GM21526 (cell line): ENCODE measurements at regions not wholly inside any gene's neighbourhood (a gene's known extent, or its start where the extent isn't known, plus 50 kb on each side); places are given as distances from the start of the nearest gene placed in this dataset.

Experiments
- ATAC-seq: cut with Tn5 transposase; IDR thresholded peaks from one replicate; pipeline ENCODE4 v1.9.1; 2021; ENCODE audit warnings: moderate library complexity; ENCODE audit not compliant: unreplicated experiment, low FRiP score

DNA sequence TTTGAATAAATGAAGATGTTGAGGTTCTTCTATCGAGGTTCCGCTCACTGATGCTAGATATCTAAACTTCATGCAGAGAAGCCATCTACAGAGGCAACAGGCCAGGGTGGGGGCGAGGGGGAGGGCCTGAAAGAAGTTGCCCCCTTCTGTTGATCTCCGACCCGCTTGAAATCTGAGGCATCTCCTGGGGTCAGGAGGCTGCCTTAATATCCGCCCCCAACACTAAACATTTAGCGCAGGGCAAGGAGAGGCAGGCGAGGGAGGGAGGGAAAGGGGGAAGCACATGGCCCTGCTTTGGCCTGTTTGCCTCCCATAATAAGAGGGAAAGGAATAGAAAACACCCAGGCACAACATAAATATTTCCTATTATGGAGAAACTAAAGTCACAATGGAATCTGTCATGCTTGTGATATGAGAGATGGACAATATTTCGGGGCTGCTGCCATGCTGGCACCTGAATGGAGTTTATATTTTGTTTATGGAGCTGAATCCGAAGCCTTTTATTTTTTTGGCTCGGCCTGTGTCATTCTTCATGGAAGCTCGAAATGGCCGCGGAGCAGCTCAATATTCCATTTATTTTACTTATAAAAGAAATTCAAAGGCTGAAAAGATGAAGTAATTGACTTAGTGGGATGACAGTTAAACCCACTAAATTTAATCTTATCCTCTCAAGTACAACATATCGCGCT, 221.1 kb downstream of the INSIG2 start:
- ATAC-seq = no peak

DNA sequence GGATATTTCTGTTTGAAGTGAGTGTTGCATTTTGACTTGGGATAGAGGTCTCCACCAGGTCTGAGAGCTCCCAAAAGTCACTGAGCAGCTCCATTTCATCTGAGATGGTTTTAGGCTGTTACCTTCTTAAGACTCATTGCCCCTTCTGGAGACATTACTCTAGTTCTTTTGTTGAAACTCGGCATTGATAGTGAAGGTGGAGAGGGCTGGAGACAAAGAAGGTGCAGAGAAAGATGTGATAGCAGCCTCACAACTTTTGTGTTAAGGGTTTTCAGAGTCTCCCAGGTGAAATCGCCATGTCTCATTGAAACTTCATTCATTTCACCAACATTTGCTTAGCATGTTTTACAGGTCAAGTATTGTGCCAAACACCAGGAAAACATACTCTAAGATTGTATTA, 219.6 kb downstream of the INSIG2 start:
- ATAC-seq = no peak

DNA sequence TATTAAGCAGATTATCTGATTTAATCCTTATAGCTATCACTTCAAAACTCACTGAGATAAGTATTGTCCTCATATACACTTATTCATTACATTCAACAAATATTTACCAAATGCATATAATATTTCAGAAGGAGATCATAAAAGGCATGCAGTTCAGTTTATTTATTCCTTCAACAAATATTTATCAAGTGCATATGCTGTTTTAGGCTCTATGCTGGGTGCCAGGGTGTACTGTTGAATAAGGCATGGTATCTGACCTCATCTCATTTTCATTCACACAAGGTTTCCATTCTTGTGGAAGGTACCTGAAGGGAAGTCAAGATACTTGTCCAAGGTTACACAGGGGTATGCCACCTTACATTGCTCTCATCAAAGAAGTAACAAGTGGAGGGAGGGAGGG, 213.0 kb downstream of the INSIG2 start:
- no peak for ATAC-seq

DNA sequence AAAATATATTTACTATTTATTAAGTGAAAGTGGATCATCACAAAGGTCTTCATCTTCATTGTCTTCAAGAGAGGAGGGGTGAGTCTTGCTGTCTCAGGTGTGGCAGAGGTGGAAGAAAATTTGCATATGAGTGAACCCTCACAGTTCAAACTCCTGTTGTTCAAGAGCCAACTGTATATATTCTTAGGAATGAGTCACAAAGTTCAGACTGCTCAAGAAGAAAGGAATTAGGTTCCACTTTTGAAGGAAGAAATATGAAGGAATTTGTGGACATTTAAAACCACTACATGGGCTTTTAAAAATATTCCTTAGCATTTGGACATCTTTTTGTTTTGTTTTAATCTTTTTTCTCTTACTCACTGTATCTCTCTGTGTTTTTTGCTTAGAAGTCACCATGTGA, 212.6 kb downstream of the INSIG2 start:
- no peak for ATAC-seq

DNA sequence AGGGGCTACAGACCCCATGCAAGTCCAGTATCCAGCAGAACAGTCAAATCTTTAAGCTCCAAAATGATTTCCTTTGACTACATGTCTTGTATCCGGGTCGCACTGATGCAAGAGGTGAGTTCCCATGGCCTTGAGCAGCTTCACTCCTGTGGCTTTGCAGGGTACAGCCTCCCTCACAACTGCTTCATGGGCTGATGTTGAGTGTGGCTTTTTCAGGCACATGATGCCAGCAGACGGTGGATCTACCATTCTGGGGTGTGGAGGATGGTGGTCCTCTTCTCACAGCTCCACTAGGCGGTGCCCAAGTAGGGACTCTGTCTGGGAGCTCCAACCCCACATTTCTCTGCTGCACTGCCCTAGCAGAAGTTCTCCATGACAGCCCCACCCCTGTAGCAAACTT, 208.4 kb downstream of the INSIG2 start:
- ATAC-seq = no peak

DNA sequence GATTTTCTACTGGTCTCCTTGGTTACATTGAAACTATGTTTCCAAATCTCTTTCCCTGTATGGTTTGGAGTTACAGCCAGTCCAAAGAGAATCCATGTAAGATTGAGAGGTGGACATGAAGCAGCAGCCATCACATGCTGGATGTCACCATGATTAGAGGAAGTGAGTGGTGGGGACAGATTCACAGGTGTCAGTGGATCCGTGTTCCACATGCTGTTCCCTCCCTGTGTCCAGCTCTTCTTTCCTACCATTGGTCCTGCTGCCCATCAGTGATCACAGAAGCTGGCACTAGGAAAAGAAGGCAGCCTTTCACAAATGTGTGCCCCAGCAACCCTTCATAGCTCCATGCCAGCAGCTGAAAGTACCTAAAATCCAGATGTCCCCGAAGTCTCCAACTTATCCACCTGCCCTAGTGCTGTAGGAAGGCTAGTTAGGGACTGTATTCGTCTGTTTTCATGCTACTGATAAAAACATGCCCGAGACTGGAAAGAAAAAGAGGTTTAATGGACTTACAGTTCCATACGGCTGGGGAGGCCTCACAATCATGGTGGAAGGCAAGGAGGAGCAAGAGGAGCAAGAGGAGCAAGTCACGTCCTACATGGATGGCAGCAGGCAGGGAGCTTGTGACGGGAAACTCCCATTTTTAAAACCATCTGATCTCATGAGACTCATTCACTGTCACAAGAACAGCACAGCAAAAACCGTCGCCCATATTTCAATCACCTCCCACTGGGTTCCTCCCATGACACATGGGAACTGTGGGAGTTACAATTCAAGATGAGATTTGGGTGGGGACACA, 207.5 kb downstream of the INSIG2 start:
- ATAC-seq = no peak

DNA sequence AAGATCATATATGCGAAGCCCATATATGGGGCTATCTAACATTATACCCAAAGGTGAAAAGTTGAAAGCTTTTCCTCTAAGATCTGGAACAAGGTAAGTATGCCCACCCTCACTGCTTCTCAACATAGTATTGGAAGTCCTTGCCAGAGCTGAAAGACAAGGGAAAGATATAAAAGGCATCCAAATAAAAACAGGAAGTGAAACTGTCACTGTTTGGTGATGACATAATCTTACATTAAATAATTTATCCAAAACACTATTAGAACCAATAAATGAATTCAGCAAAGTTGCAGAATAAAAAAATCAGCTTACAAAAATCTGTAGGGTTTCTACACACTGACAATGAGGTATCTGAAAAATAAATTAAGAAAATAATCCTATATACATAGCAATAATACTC, 205.8 kb downstream of the INSIG2 start:
- ATAC-seq = no peak

DNA sequence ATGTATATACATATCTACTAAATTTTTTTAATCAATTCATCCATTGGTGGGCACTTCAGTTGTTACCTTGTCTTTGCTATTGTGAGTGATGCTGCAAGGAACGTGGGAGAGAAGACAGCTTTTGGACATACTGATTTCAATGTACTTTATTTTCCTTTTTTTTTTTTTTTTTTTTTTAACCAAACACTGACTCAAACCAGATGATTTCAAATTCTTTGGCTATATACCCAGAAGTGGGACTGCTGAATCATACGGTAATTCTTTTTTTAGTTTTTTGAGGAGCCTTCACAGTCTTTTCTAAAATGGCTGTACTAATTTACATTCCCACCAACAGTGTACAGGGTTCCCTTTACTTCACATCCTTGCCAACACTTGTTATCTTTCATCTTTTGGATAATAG, 204.7 kb downstream of the INSIG2 start:
- ATAC-seq = no peak

DNA sequence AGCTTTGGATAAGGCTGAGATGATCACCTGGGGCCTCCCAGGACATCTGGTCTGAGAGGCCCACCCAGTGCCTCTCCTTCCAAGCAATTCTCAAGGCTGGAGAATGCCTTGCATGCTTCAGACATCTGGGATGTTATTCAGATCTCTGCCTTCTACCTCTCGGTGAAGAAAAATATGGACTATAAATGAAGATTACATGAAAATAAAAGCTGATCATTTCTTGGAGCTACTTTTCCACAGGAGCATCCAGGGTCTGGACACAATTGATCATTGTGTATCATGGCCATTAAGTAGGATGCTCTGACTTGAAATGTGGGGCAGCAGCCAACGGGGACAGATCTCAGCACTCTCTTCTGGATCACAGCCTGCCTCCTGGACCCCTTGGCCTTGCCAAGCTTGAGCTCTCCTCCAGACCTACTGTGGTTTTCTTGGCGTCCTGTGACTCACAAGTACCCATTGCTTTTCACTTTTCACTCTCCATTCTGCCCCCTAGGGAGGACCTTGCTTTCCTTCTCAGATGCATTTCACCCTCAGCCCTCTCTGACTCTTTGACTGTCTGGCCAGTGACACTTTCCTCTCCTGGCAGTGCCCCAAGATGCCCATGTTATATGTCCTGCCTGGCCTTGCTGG, 203.1 kb downstream of the INSIG2 start:
- ATAC-seq = no peak

DNA sequence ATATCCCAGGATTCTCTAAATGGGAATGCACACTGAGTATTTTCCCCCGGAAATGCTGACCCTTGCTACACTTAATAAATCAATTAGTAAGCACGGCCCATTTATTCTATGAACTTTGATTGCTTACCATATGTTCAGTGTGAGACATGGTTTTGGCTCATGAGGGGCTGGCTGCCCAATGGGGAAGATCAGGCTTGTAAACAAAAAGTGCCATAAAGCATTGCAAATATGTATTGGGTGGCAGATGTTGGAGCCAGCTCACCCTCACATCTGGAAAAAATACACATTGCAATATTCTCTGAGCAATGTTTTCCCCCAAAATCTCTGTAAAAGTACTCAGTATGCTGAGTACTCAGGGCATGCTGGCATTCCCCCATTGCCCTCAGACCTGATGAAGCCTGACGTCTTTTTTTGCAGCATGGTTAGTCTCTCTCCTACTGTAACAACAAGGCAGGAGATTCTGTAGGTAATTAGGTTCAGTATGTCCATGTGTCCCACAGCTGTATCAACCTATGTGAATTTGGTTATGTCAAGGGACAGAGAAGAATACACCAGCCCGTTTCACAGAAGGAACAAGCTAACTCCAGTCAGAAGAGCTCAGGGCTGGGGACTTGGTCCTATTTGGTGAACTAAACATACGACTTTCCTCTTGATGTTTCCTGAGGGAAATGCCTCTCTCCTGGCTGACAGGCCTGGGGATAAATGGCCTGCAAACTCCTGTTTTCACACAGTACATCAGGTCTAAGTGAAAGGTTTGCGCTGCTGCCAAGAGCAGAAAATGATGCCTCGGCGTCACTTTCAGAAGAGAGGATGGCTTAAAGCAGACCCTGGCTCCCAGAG, 202.4 kb downstream of the INSIG2 start:
- no peak for ATAC-seq

DNA sequence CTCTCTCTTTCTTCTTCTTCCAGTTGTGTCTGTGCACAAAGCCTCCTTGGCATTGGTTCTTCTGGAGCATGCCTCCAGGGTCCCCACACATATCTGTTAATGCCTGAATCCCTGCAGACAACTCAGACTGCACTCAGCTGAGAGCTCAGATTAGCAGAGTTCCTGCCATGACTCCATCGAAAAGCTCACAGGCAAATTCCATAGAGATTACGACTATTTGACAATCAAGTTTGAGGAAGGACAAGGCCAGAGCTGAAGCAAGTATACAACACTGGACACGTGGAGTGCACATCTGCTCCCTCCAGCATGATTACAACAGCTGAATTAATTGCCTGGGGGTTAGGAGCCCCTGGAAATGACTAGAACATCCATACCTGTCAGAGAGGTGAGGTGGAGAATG, 190.7 kb downstream of the INSIG2 start:
- no peak for ATAC-seq

DNA sequence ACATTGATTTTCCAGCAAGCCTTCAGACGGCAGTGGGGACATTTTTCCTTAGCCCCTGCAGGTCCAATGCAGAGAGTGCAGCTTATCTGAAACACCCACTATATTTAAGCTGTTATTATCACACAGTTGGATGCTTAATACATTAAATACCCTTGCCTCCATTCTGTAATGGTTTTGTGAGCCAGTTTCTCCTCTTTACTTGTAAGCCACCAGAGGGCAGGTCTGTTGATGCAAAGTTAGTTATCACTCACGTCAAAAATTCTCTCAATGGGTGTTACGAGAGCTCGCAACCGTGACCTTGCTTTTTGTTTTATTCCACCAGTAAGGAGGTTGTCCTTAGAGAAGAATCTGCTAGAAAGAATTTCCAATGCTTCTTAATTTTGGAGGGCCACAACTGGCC, 189.8 kb downstream of the INSIG2 start:
- no peak for ATAC-seq

DNA sequence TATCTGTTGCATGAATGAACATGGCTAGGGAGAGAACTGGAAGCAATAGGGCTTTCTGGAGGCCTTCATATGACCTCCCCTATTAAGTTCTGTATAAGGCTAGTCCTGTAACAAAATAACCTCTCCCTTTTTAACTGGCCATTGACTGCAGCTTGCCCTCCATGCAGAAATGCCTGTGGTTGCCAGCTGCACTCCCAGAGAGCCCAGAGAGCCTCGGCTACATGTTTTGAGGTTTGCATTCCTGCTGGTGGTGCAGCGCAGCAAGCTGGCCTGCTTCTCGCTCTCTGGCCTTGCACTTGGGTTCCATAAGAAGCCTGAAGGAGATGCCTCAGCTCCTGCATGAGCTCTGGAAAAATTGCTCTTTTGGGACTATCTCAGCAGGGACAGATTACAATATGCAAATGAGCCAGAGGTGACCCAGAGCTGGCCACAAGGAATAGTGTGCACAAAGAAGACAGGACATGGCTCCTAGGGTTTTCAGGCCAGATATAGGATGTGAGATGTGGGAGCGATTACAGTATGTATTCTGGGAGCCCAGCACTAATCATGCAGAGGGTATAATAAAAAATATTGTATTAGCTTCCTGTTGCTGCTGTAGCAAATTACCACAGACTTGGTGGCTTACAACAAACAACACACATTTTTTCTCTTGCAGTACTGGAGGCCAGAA, 186.7 kb downstream of the INSIG2 start:
- ATAC-seq = no peak

DNA sequence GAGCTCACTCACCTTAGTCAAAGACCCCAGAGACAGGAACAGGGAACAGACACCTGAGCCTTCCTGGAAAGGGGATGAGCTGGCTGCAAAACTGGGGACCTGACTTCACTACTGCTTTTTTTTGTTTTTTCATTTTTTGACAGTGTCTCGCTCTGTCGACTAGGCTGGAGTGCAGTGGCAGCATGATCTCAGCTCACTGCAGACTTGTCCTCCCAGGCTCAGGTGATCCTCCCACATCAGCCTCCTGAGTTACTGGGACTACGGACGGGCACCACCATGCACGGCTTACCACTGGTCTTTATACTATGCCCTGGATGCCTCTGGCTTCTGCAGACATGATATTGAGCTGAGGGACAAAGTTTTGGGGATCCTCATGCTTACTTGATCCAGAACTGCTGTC, 184.1 kb downstream of the INSIG2 start:
- ATAC-seq = no peak

DNA sequence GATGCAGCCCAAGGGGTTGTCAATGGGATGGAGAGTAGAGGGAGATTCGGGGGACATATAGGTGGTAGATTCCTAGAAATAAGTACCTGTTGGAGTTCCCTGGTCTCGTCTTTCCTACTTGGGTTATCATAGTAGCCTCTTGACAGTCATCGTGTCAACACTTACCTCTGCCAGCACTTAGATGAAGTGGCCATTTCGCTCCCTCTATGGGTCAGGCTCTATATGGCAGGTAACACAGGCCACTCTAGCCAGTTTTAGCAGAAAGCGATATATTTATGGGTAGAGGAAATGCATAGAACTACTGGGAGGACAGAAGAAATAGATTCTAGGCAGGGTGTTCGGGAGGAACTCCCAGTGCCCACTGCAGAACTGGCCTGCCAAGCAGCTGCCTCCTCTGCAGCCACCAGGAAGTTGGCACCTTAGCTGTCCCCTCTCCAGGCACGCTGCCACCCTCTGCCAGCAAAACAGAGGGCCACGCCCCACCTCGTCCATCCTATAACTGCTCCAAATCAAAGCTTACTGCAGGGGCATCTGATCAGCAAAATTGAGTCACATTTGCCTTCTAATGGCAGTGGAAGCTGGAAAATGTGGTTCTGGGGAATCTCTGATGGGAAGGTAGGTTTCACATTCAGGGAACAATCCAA, 181.3 kb downstream of the INSIG2 start:
- ATAC-seq = no peak

DNA sequence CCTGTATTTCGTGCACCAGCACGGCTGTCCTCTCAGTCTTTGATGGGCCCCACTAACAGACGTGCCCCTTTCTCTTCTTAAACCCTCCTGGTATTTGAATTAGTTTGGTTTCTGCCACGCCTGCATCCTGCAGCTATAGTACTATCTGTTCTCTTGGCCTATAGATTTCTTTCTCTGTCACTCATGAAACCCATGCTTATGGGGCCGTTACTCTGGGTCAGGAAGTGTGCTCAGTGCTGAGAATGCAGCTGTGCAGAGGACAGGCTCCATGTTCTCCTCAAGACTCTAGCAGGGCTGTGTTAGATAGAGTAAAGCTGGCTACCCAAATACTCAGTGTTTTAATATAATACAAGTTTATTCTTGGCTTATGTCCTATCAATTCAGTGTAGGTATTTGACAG, 180.0 kb downstream of the INSIG2 start:
- ATAC-seq = no peak

DNA sequence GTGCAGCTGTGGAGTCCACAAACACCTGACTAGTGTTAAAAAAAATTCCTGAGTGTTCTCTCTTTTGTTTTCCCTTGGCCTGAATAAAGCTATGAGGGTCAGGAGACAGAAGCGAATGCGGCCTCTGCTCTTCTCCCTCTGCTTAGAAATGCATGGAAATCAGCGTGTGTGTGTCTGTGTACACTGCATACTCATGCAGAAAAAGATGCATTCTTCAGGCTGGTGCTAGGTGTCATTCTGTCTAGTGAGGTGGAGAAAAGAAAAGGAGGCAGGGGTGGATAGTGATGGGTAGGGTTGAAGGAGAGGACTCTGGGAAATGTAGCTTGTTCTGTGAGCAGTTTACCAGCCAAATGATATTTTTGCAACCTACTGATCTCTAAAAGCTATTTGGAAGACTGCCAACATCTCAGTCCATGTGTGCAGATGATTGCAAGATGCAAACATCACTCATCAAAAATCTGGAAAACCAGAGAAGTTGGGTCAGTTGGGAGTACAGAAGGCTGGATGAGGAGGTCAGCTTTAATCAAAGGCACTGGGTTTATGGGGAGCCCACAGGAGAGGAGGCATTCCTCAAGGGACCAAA, 177.7 kb downstream of the INSIG2 start:
- ATAC-seq = no peak

DNA sequence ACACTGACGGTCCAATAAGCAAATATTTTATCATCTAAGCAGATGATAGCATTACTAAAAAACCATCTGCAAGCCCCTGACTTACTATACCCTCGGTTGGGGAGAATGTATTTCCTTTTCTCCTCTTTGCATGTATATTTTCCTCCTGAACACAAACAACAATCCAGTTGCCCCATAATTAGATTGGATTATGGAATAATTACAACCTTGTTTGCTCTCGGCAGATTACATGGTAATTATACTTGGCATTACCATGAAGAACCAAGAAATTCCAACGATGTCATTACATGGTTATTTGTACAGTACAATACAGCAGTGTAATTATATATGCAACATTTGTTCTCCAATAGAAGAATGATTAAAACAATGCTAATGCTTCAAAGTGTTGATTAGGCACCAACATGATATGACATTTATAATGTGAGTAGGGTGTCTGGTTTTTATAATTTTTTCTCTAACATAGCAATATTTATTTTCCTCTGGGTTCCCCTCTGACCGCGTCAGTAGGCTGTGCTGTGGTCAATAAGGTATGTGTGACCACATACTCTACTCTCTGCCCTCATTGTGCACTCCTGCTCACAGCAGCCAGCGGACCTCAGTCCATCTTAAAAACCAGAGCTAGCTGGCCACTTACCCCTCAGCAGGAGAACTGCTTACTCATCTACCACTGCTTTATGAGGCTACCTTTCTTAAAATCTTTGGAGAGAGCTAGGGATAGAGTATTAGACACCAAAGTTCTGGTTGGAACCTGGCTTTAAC, 176.1 kb downstream of the INSIG2 start:
- no peak for ATAC-seq

DNA sequence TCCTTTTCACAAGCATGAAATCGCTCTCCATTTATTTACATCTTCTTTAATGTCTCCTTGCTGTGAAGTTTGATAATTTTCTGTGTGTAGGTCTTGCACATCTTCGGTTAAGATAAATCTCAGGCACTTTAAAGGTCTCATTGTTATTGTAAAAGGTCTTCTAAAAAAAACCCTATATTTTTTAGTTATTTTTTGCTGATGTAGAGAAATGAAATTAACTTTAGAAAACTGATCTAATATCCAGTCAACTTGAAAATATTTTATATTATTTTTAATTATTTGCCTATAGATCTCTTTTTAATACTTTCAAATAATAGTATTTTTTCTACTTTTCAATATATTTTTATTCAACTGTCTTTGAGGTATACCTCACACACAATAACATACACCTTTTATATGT, 169.4 kb downstream of the INSIG2 start:
- no peak for ATAC-seq
